HG02973 (cell line): ENCODE measurements at regions not wholly inside any gene's neighbourhood (a gene's known extent, or its start where the extent isn't known, plus 50 kb on each side); places are given as distances from the start of the nearest gene placed in this dataset.

ENCODE experiments used
- ATAC-seq: cut with Tn5 transposase; IDR thresholded peaks from one replicate; pipeline ENCODE4 v1.9.1; 2021; ENCODE audit warnings: moderate library complexity; ENCODE audit not compliant: unreplicated experiment

- ATAC-seq, result no peak
Observed at GRCh38 chr7:84256571-84256971, 62.0 kb upstream of the SEMA3A start.

GRCh38 chr7:84251277-84251781 is 56.7 kb upstream of the SEMA3A start:
- ATAC-seq, result no peak

GRCh38 chr7:84250452-84250851 is 55.9 kb upstream of the SEMA3A start:
- ATAC-seq, result no peak

GRCh38 chr7:84249656-84250055 is 55.1 kb upstream of the SEMA3A start:
- no peak for ATAC-seq

GRCh38 chr7:84248843-84249242 is 54.3 kb upstream of the SEMA3A start:
- no peak for ATAC-seq

DNA sequence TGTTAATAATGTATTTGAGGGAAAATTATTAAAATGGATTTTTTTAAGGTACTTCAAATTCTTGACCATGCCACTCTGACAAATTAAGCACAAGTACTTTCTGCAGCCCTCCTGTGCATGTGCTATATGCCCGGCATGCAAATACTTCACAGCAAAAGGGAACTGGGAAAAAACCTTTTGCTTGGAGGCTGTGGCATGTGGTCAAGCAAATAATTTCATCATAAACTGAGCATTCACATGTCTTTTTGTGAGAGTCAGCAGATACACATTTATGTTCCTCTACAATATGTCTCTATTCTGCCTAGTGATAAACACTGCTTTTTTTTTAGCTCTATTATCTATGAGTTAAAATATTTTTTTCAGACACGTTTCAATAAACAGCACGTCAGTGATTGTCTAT is 53.7 kb upstream of the SEMA3A start:
- peak; percentile 80 for ATAC-seq

- ATAC-seq, result no peak
Observed at GRCh38 chr7:84247591-84247990, 53.0 kb upstream of the SEMA3A start.

- no peak for ATAC-seq
Observed at GRCh38 chr7:84245835-84246234, 51.2 kb upstream of the SEMA3A start.
